Activated CD4-positive, alpha-beta T cell treated with anti-CD3 and anti-CD28 coated beads, Interleukin-2, Interleukin-4, amounts not matched to agents 100 ng/mL and 50 ng/mL, durations not matched to agents 16 hours and 8 hours (primary cell): ENCODE measurements at regions not wholly inside any gene's neighbourhood (a gene's known extent, or its start where the extent isn't known, plus 50 kb on each side); places are given as distances from the start of the nearest gene placed in this dataset.

Experiments
- DNase-seq: peaks from one replicate; pipeline ENCODE4 v3.0.0-alpha.2; 2020; ENCODE audit warnings: low spot score

GRCh38 chr14:61941421-61942150 lies 179.4 kb downstream of the SNAPC1 start:
- DNase-seq, result no peak

GRCh38 chr14:61948376-61948775 lies 186.2 kb downstream of the SNAPC1 start:
- no peak for DNase-seq

GRCh38 chr14:61950340-61950739 lies 188.1 kb downstream of the SNAPC1 start:
- DNase-seq, result no peak

- no peak for DNase-seq
Observed at GRCh38 chr14:61953602-61954001, 191.4 kb downstream of the SNAPC1 start.

- no peak for DNase-seq
Observed at GRCh38 chr14:61954306-61954705, 192.1 kb downstream of the SNAPC1 start.

- DNase-seq, result no peak
Observed at GRCh38 chr14:61956517-61956916, 194.3 kb downstream of the SNAPC1 start.

- DNase-seq, result no peak
Observed at GRCh38 chr14:61959348-61959747, 197.1 kb downstream of the SNAPC1 start.

- no peak for DNase-seq
Observed at GRCh38 chr14:61961369-61961768, 199.1 kb downstream of the SNAPC1 start.

- DNase-seq, result no peak
Observed at GRCh38 chr14:61963926-61964325, 201.7 kb downstream of the SNAPC1 start.

GRCh38 chr14:61965030-61965745 lies 203.0 kb downstream of the SNAPC1 start:
- DNase-seq, result no peak

- DNase-seq, result no peak
Observed at GRCh38 chr14:61968207-61968606, 206.0 kb downstream of the SNAPC1 start.

- DNase-seq, result no peak
Observed at GRCh38 chr14:61972711-61973110, 210.5 kb downstream of the SNAPC1 start.

GRCh38 chr14:61973981-61974380 lies 211.8 kb downstream of the SNAPC1 start:
- DNase-seq, result no peak

GRCh38 chr14:61977217-61977616 lies 215.0 kb downstream of the SNAPC1 start:
- no peak for DNase-seq

- no peak for DNase-seq
Observed at GRCh38 chr14:61988240-61988639, 226.0 kb downstream of the SNAPC1 start.

GRCh38 chr14:61992139-61992538 lies 229.9 kb downstream of the SNAPC1 start:
- DNase-seq, result no peak

GRCh38 chr14:61992926-61993325 lies 230.7 kb downstream of the SNAPC1 start:
- DNase-seq, result no peak

GRCh38 chr14:61994589-61994988 lies 232.4 kb downstream of the SNAPC1 start:
- DNase-seq, result no peak

GRCh38 chr14:61996753-61997152 lies 234.5 kb downstream of the SNAPC1 start:
- no peak for DNase-seq

- no peak for DNase-seq
Observed at GRCh38 chr14:61997161-61997560, 234.9 kb downstream of the SNAPC1 start.

- no peak for DNase-seq
Observed at GRCh38 chr14:62001963-62002362, 239.7 kb downstream of the SNAPC1 start.

- no peak for DNase-seq
Observed at GRCh38 chr14:62002642-62003041, 240.4 kb downstream of the SNAPC1 start.

GRCh38 chr14:62003701-62004100 lies 241.5 kb downstream of the SNAPC1 start:
- DNase-seq, result no peak
